GM06990 (cell line): ENCODE measurements at regions not wholly inside any gene's neighbourhood (a gene's known extent, or its start where the extent isn't known, plus 50 kb on each side); places are given as distances from the start of the nearest gene placed in this dataset.

Experiments
- DNase-seq: peaks from one replicate; pipeline ENCODE4 v3.0.0-alpha.2; 2011; ENCODE audit not compliant: insufficient read length; ENCODE audit errors: extremely low read depth
- H3K27me3 ChIP-seq: replicated peaks from 2 replicates; pipeline ENCODE4 v1.6.0; 2011; ENCODE audit warnings: low read length; ENCODE audit not compliant: control insufficient read depth, insufficient read depth
- H3K36me3 ChIP-seq: 2 replicates; pipeline ENCODE4 v1.5.1; 2011; ENCODE audit warnings: low read length; ENCODE audit not compliant: control insufficient read depth, insufficient read depth
- H3K4me3 ChIP-seq: replicated peaks from 2 replicates; pipeline ENCODE4 v1.5.1; 2011; ENCODE audit warnings: low read depth, mild to moderate bottlenecking, control low read depth, low read length
- CTCF ChIP-seq: IDR thresholded peaks from 2 replicates; pipeline ENCODE4 v1.5.1; 2011; ENCODE audit warnings: low read length, control low read depth, mild to moderate bottlenecking, inconsistent platforms; ENCODE audit not compliant: insufficient read depth, poor library complexity, severe bottlenecking

- Histone ChIP-seq H3K4me3 (no peak overlapping the region), H3K36me3 (no peaks in the 10 kb centered on the region), H3K27me3 (no peaks in the 10 kb centered on the region)
- TF ChIP-seq CTCF, result no peak
- DNase-seq, result no peak
These were observed 241.5 kb downstream of the SATB2 start for GRCh38 chr2:199216253-199216652.

GRCh38 chr2:199207011-199207410 lies 250.7 kb downstream of the SATB2 start:
- H3K36me3 ChIP-seq, result no peaks in the 10 kb centered on the region
- no peak for DNase-seq
- no peak overlapping the region for H3K4me3 ChIP-seq
- no peaks in the 10 kb centered on the region for H3K27me3 ChIP-seq
- TF ChIP-seq CTCF, result no peak

- Histone ChIP-seq H3K36me3 (no peaks in the 10 kb centered on the region), H3K27me3 (no peaks in the 10 kb centered on the region), H3K4me3 (no peak overlapping the region)
- no peak for DNase-seq
- TF ChIP-seq CTCF, result no peak
These were observed 251.2 kb downstream of the SATB2 start for GRCh38 chr2:199206536-199206935.

GRCh38 chr2:199202964-199203363 lies 254.8 kb downstream of the SATB2 start:
- DNase-seq, result no peak
- TF ChIP-seq CTCF, result no peak
- Histone ChIP-seq H3K27me3 (no peaks in the 10 kb centered on the region), H3K36me3 (no peaks in the 10 kb centered on the region), H3K4me3 (no peak overlapping the region)

GRCh38 chr2:199201539-199201938 lies 256.2 kb downstream of the SATB2 start:
- Histone ChIP-seq H3K27me3 (no peaks in the 10 kb centered on the region), H3K4me3 (no peak overlapping the region), H3K36me3 (no peaks in the 10 kb centered on the region)
- no peak for DNase-seq
- no peak for TF ChIP-seq CTCF

GRCh38 chr2:199199797-199200196 lies 257.9 kb downstream of the SATB2 start:
- Histone ChIP-seq H3K36me3 (no peaks in the 10 kb centered on the region), H3K4me3 (no peak overlapping the region), H3K27me3 (no peaks in the 10 kb centered on the region)
- no peak for DNase-seq
- no peak for TF ChIP-seq CTCF
